Dendritic cell treated with granulocyte-macrophage colony-stimulating factor and Interleukin-4, amounts not matched to agents 40 ng/mL and 50 ng/mL, for 4 days (primary cell): ENCODE measurements at regions not wholly inside any gene's neighbourhood (a gene's known extent, or its start where the extent isn't known, plus 50 kb on each side); places are given as distances from the start of the nearest gene placed in this dataset.
"Not testable (repeated sequence)": the region's sequence is repeated elsewhere in the genome, so short reads cannot be mapped to it uniquely, and the experiment has no call there.

Source experiments
- H3K27ac Mint-ChIP-seq: one replicate; pipeline ENCODE4 v1.8.0; 2022; ENCODE audit warnings: mild to moderate bottlenecking, mixed read lengths
- H3K27me3 Mint-ChIP-seq: one replicate; pipeline ENCODE4 v1.8.0; 2022; ENCODE audit warnings: mild to moderate bottlenecking, mixed read lengths
- H3K36me3 Mint-ChIP-seq: one replicate; pipeline ENCODE4 v1.8.0; 2022; ENCODE audit warnings: low read depth, mixed read lengths
- H3K4me1 Mint-ChIP-seq: one replicate; pipeline ENCODE4 v1.8.0; 2022; ENCODE audit warnings: low read depth, mixed read lengths
- H3K4me3 Mint-ChIP-seq: one replicate; pipeline ENCODE4 v1.8.0; 2022; ENCODE audit warnings: mild to moderate bottlenecking, moderate library complexity, mixed read lengths
- H3K9me3 Mint-ChIP-seq: one replicate; pipeline ENCODE4 v1.8.0; 2022; ENCODE audit warnings: mixed read lengths
- intact Hi-C: fragments of 100-400 bp; cut with micrococcal nuclease; formaldehyde crosslinking; loops from one replicate; pipeline ENCODE4 v1.15.0; 2022

GRCh38 chr2:100747551-100747950 is 72.4 kb upstream of the NPAS2 start:
- intact Hi-C loops = no loop called here
- H3K4me3 Mint-ChIP-seq = no peak overlapping the region
- H3K27ac Mint-ChIP-seq = no peak overlapping the region
- H3K4me1 Mint-ChIP-seq = peaks cover 8% of the 10 kb centered on the region
- no peaks in the 10 kb centered on the region for H3K36me3 Mint-ChIP-seq
- no peaks in the 10 kb centered on the region for H3K9me3 Mint-ChIP-seq
- peaks cover 27% of the 10 kb centered on the region for H3K27me3 Mint-ChIP-seq

- Mint-ChIP-seq H3K27me3 (peaks cover 25% of the 10 kb centered on the region), H3K9me3 (no peaks in the 10 kb centered on the region), H3K4me1 (peaks cover 14% of the 10 kb centered on the region), H3K4me3 (no peak overlapping the region), H3K36me3 (no peaks in the 10 kb centered on the region), H3K27ac (no peak overlapping the region)
- intact Hi-C loops = no loop called here
These were observed 71.8 kb upstream of the NPAS2 start for GRCh38 chr2:100747996-100748615.

GRCh38 chr2:100748673-100749072 is 71.3 kb upstream of the NPAS2 start:
- H3K4me3 Mint-ChIP-seq = no peak overlapping the region

GRCh38 chr2:100749771-100750542 is 70.0 kb upstream of the NPAS2 start:
- no peak overlapping the region for H3K4me3 Mint-ChIP-seq
- H3K9me3 Mint-ChIP-seq = no peaks in the 10 kb centered on the region
- H3K36me3 Mint-ChIP-seq = no peaks in the 10 kb centered on the region
- intact Hi-C loops = no loop called here
- no peak overlapping the region for H3K27ac Mint-ChIP-seq
- peaks cover 14% of the 10 kb centered on the region for H3K4me1 Mint-ChIP-seq
- peaks cover 23% of the 10 kb centered on the region for H3K27me3 Mint-ChIP-seq

More at GRCh38 chr2:100748673-100749072, 71.3 kb upstream of the NPAS2 start:
- H3K27ac Mint-ChIP-seq = no peak overlapping the region
- intact Hi-C loops = no loop called here
- H3K4me1 Mint-ChIP-seq = peaks cover 14% of the 10 kb centered on the region
- peaks cover 27% of the 10 kb centered on the region for H3K27me3 Mint-ChIP-seq
- H3K9me3 Mint-ChIP-seq = no peaks in the 10 kb centered on the region
- H3K36me3 Mint-ChIP-seq = no peaks in the 10 kb centered on the region

- intact Hi-C loops, H3K27ac Mint-ChIP-seq: not testable (repeated sequence)
- H3K27me3 Mint-ChIP-seq = peaks cover 32% of the 10 kb centered on the region
These were observed 67.9 kb upstream of the NPAS2 start for GRCh38 chr2:100751871-100752625.

GRCh38 chr2:100752628-100753333 is 67.2 kb upstream of the NPAS2 start:
- intact Hi-C loops = no loop called here
- Mint-ChIP-seq H3K27me3 (peaks cover 32% of the 10 kb centered on the region), H3K27ac (no peak overlapping the region), H3K9me3 (no peaks in the 10 kb centered on the region), H3K36me3 (no peaks in the 10 kb centered on the region), H3K4me3 (no peak overlapping the region), H3K4me1 (peaks cover 14% of the 10 kb centered on the region)

More at GRCh38 chr2:100751871-100752625, 67.9 kb upstream of the NPAS2 start:
- not testable (repeated sequence) for H3K4me3 Mint-ChIP-seq, H3K9me3 Mint-ChIP-seq, H3K36me3 Mint-ChIP-seq
- peaks cover 14% of the 10 kb centered on the region for H3K4me1 Mint-ChIP-seq

- Mint-ChIP-seq H3K27ac (no peak overlapping the region), H3K36me3 (no peaks in the 10 kb centered on the region), H3K9me3 (peaks cover 3% of the 10 kb centered on the region), H3K4me3 (no peak overlapping the region), H3K4me1 (peaks cover 14% of the 10 kb centered on the region), H3K27me3 (peaks cover 26% of the 10 kb centered on the region)
- intact Hi-C loops = no loop called here
These were observed 66.5 kb upstream of the NPAS2 start for GRCh38 chr2:100753444-100753843.

GRCh38 chr2:100753881-100754280 is 66.1 kb upstream of the NPAS2 start:
- intact Hi-C loops = no loop called here
- Mint-ChIP-seq H3K4me3 (no peak overlapping the region), H3K36me3 (no peaks in the 10 kb centered on the region), H3K9me3 (peaks cover 7% of the 10 kb centered on the region), H3K27ac (no peak overlapping the region), H3K4me1 (peaks cover 14% of the 10 kb centered on the region), H3K27me3 (peaks cover 25% of the 10 kb centered on the region)

GRCh38 chr2:100754951-100755350 is 65.0 kb upstream of the NPAS2 start:
- H3K27me3 Mint-ChIP-seq = peaks cover 23% of the 10 kb centered on the region
- peaks cover 14% of the 10 kb centered on the region for H3K4me1 Mint-ChIP-seq
- H3K4me3 Mint-ChIP-seq = no peak overlapping the region
- intact Hi-C loops = no loop called here
- H3K9me3 Mint-ChIP-seq = peaks cover 7% of the 10 kb centered on the region
- H3K36me3 Mint-ChIP-seq = no peaks in the 10 kb centered on the region
- no peak overlapping the region for H3K27ac Mint-ChIP-seq

GRCh38 chr2:100755441-100755840 is 64.5 kb upstream of the NPAS2 start:
- no peak overlapping the region for H3K4me3 Mint-ChIP-seq
- no peak overlapping the region for H3K27ac Mint-ChIP-seq
- peaks cover 14% of the 10 kb centered on the region for H3K4me1 Mint-ChIP-seq
- peaks cover 24% of the 10 kb centered on the region for H3K27me3 Mint-ChIP-seq
- no peaks in the 10 kb centered on the region for H3K36me3 Mint-ChIP-seq
- H3K9me3 Mint-ChIP-seq = peaks cover 7% of the 10 kb centered on the region
- intact Hi-C loops = no loop called here

GRCh38 chr2:100756704-100757103 is 63.2 kb upstream of the NPAS2 start:
- no peaks in the 10 kb centered on the region for H3K36me3 Mint-ChIP-seq
- no peak overlapping the region for H3K4me3 Mint-ChIP-seq

GRCh38 chr2:100757621-100758394 is 62.1 kb upstream of the NPAS2 start:
- Mint-ChIP-seq H3K36me3 (no peaks in the 10 kb centered on the region), H3K27me3 (peaks cover 20% of the 10 kb centered on the region), H3K4me3 (no peak overlapping the region), H3K27ac (no peak overlapping the region), H3K4me1 (peaks cover 3% of the 10 kb centered on the region), H3K9me3 (peaks cover 7% of the 10 kb centered on the region)
- intact Hi-C loops = no loop called here

More at GRCh38 chr2:100756704-100757103, 63.2 kb upstream of the NPAS2 start:
- peaks cover 7% of the 10 kb centered on the region for H3K9me3 Mint-ChIP-seq
- H3K4me1 Mint-ChIP-seq = peaks cover 14% of the 10 kb centered on the region
- H3K27ac Mint-ChIP-seq = no peak overlapping the region
- intact Hi-C loops = no loop called here
- H3K27me3 Mint-ChIP-seq = peaks cover 17% of the 10 kb centered on the region

GRCh38 chr2:100759901-100760300 is 60.0 kb upstream of the NPAS2 start:
- Mint-ChIP-seq H3K4me1 (no peaks in the 10 kb centered on the region), H3K27me3 (peaks cover 17% of the 10 kb centered on the region), H3K36me3 (no peaks in the 10 kb centered on the region), H3K4me3 (no peak overlapping the region), H3K9me3 (peaks cover 7% of the 10 kb centered on the region), H3K27ac (no peak overlapping the region)
- intact Hi-C loops = no loop called here
